Epidermal melanocyte (primary cell): ENCODE measurements at regions not wholly inside any gene's neighbourhood (a gene's known extent, or its start where the extent isn't known, plus 50 kb on each side); places are given as distances from the start of the nearest gene placed in this dataset.
"Not testable (repeated sequence)": the region's sequence is repeated elsewhere in the genome, so short reads cannot be mapped to it uniquely, and the experiment has no call there.

Source experiments
- DNase-seq: peaks from one replicate; pipeline ENCODE4 v3.0.0; 2011; ENCODE audit warnings: low spot score; ENCODE audit not compliant: insufficient read length

GRCh38 chr9:75669721-75670120, 220.8 kb upstream of the PCSK5 start:
- DNase-seq = no peak

- no peak for DNase-seq
These were observed 219.1 kb upstream of the PCSK5 start for GRCh38 chr9:75671354-75671753.

DNA sequence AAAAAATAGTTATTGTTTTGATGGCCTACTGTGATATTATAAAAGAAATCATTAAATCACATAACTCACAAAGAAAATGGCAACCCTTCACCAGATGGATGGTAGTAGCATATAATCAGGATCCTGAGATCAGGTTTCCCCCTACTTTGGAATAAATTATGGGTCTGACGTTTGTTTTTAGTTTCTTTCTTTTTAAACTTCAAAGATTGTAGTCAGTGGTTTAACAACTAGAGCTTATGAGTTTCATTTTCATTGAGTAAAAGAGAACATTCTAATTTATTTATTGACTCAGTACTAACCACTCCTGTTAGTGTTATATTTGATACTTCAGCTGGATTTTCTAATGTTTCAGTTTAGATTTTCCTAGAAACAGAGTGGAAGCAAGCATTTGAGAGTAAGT, 218.0 kb upstream of the PCSK5 start:
- no peak for DNase-seq

GRCh38 chr9:75683591-75683990, 206.9 kb upstream of the PCSK5 start:
- no peak for DNase-seq

DNA sequence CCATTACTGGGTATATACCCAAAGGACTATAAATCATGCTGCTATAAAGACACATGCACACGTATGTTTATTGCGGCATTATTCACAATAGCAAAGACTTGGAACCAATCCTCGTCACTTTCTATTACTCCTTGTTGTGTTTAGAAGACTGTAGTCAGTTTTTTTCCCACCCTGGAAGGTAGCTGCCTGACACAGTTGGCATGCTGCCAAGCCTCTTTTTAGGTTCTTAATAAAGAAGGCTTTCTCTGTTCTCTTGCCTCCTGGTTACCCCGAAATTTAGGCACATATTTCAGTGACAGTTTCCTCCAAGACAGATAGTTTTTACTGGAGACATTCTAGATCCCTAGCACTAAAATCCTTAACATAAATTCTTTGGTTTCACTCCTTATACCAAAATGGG, 205.4 kb upstream of the PCSK5 start:
- DNase-seq = no peak

DNA sequence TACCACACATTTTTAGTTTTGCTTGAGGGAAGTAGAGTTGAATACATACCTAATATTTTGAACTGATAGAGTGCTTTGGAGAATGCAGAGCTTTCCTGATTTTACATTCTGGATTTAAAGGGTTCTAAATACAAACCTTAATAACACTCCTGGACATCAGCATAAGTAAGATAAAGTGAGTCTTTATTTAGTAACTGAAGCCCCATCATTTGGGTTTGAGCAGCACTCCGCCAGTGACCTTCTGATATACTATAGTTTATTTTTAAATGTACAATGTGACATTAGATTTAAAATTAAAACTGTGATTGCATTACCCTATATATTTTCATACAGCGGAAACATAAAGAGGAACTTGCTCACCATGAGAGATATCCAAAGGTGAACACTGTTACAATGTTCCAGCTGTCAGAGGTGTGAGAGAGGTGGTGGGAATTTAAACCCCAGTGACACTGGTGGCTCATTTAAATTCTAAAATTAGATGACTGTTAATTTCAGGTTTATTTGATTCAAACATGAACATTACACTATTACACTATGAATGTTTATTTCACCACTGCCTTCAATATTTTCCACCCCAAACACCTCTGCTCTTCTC, 203.0 kb upstream of the PCSK5 start:
- no peak for DNase-seq

GRCh38 chr9:75690551-75690950, 199.9 kb upstream of the PCSK5 start:
- DNase-seq = not testable (repeated sequence)

DNA sequence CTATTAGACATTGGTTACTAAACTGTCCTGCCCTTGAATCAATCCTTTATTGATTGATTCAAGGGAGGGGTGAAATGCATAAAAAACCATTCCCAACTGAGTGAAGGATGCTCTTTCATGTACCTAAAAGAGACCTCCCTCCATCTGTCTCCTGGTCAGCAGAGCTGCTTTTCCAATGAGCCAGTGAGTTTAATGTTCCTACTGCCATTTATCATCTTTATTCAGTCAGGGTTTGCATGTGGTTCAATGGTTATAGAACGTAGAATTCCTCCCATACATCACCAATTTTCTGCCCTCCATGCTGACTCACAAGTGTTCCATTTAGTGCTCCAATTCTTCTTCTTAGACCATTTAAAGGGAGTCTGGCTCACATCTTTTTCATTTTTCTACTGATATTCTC, 199.1 kb upstream of the PCSK5 start:
- DNase-seq = no peak

- DNase-seq = no peak
These were observed 198.2 kb upstream of the PCSK5 start for GRCh38 chr9:75692309-75692708.

DNA sequence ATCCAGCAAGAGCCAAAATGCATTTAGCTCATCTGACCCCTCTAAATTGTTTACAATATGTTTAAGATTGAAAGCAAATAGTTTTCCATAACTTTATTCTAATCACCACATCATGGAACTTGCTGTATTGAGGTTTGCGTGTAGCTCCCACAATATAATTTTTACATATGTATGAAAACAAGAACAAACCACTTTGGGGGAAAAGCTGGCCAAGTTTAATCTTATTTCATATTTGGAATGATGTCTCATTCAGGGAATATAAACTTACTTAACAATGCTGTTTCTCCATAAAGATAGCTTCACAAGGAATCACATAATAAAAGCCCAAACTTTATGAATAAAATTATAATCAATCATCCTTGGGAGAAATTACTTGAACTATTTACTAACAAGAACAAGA, 194.6 kb upstream of the PCSK5 start:
- DNase-seq = no peak

GRCh38 chr9:75699017-75699416, 191.5 kb upstream of the PCSK5 start:
- no peak for DNase-seq

DNA sequence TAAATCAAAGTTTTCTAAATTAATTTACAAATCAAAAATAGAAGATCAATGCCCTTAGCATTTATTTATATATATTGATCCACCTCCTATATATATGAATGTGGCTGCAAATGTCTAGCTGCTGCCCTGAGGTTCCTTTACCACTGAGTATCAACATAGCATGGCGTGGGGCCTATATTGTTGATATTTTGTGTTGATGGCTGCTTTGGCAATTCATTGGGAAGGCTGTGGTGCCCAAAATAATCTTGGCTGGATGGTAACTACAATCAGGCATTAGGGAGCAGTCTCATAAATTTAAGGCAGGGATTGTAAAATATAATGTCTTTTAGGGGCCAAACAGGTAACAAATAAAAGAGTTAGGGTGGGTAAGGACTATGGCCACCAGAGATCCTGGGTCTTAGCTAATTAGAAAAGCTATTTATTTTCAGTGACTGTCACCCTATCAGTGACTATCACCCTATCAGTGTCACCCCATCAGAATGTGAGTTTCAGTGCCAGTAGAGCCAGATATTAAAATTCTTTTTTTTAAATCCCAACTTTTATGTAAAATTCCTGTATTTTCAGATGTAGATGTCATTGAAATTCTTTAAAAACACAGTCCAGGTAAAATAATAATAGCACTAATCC, 190.7 kb upstream of the PCSK5 start:
- no peak for DNase-seq

GRCh38 chr9:75700252-75700640, 190.2 kb upstream of the PCSK5 start:
- no peak for DNase-seq

DNA sequence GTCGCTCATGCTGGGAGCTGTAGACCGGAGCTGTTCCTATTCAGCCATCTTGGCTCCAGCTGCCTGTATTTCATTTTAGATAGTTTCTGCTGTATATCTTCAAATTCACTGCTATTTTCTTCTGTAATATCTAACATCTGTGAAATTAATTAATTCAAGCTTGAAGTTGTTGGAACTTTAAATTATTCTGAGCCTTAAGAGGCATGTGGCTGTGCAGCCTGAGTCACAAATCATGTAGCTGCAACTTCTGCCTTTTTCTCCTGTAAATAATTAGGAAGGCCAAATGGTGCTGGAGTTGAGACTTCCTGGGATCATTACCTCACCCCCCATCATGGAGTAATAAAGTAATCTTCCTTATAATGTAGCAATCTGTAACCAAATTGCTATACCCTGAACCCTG, 183.3 kb upstream of the PCSK5 start:
- DNase-seq = no peak

DNA sequence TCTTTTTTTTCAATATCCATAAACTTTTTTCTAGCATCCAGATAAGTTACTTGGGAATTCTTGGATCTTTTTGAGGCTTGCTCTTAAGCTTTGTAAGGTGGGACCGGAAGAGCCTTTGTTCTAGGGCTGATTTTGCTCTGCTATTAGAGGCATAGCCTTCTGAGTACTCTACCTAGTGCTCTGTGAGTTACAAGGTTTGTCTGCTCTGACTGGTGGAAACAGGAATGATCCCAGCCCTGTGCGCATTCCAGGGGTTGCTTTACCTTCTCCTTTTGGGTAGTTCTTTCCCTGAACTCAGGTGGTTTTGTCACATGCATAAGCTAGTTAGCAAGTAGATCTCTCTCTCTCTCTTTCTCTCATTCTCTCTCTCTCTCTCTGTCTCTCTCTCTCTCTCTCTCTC, 180.8 kb upstream of the PCSK5 start:
- no peak for DNase-seq

GRCh38 chr9:75712700-75713099, 177.8 kb upstream of the PCSK5 start:
- DNase-seq = no peak

GRCh38 chr9:75713335-75713734, 177.1 kb upstream of the PCSK5 start:
- DNase-seq = no peak

GRCh38 chr9:75715360-75715759, 175.1 kb upstream of the PCSK5 start:
- no peak for DNase-seq

DNA sequence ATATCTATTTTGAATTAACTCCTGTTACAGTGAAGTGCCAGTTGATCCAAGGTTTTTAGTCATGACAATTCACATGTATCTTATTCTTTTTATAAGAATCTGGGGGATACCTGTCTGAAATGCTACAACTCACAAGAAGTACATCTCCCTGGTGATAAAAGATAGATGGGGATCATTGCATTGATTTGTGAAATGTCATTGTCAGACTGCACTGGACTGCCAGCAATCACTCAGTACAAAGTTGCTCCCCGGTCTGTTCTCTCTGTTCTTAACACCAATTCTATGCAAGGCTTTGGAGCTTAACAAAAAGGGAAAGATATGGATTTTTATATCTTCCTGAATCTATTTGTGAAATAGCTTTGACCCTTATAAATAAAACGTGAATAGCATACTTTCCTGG, 171.8 kb upstream of the PCSK5 start:
- no peak for DNase-seq

DNA sequence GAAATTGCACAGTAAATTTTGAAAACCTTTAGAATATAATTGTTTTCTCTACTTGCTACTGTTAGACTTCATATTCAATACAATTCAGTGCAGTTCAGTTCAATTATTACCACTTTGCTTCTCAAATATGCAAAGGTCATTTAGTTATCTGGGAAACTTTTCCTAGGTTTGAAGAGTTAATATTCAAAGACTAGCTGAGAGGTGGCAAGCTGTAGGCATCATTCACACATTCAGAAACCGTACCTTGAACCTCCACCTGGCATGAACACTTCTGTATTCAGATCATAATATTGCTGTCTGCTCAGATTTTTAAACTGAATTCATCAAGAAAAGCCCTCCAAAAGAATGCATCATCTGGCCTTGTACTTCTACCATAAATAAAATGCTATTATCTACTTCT, 162.1 kb upstream of the PCSK5 start:
- no peak for DNase-seq

GRCh38 chr9:75734802-75735201, 155.7 kb upstream of the PCSK5 start:
- no peak for DNase-seq

- DNase-seq = no peak
These were observed 150.4 kb upstream of the PCSK5 start for GRCh38 chr9:75739884-75740611.

DNA sequence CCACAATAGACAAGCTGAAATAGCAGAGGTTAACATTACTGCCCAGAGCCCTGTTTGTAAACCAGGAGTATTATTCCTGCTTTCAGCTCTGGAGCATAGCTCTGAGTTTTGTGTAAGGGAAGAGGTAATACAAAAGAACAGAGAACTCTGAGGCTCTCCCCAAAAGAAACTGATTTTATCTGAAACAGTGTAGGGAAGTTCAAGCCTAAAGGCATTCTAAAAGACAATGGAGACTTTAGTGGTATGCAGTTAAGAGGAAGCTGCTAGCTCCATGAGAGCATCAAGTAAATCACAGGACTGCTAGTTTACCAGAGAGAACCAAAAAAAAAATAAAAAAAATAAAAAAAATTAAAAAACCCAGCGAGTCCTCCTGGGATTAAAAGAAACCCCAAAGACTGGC, 146.6 kb upstream of the PCSK5 start:
- no peak for DNase-seq
